Hepatocyte (in vitro differentiated cells): ENCODE measurements at regions not wholly inside any gene's neighbourhood (a gene's known extent, or its start where the extent isn't known, plus 50 kb on each side); places are given as distances from the start of the nearest gene placed in this dataset.

Experiments
- DNase-seq: peaks from one replicate; pipeline ENCODE4 v3.0.0-alpha.2; 2016; ENCODE audit warnings: low spot score
- H2AFZ ChIP-seq: fragments of 200-600 bp; sonication (generic); 2 replicates; pipeline ENCODE4 v1.6.0; 2016; ENCODE audit warnings: antibody characterized with exemption, mild to moderate bottlenecking
- H3K27ac ChIP-seq: fragments of 200-600 bp; sonication (generic); 2 replicates; pipeline ENCODE4 v1.5.1; 2016; ENCODE audit warnings: mild to moderate bottlenecking
- H3K27me3 ChIP-seq: fragments of 200-600 bp; sonication (generic); 2 replicates; pipeline ENCODE4 v1.6.1; 2016
- H3K36me3 ChIP-seq: fragments of 200-600 bp; sonication (generic); replicated peaks from 2 replicates; pipeline ENCODE4 v1.5.1; 2016; ENCODE audit warnings: low read depth; ENCODE audit not compliant: insufficient read depth
- H3K4me1 ChIP-seq: fragments of 200-600 bp; sonication (generic); 2 replicates; pipeline ENCODE4 v1.5.1; 2016; ENCODE audit warnings: mild to moderate bottlenecking, moderate library complexity; ENCODE audit not compliant: insufficient read depth
- H3K4me2 ChIP-seq: fragments of 200-600 bp; sonication (generic); 2 replicates; pipeline ENCODE4 v1.6.0; 2016
- H3K4me3 ChIP-seq: fragments of 200-600 bp; sonication (generic); 2 replicates; pipeline ENCODE4 v1.5.1; 2016; ENCODE audit warnings: mild to moderate bottlenecking
- H3K79me2 ChIP-seq: fragments of 200-600 bp; sonication (generic); 2 replicates; pipeline ENCODE4 v1.6.0; 2017; ENCODE audit warnings: mild to moderate bottlenecking
- H3K9me2 ChIP-seq: fragments of 200-600 bp; sonication (generic); replicated peaks from 2 replicates; pipeline ENCODE4 v1.6.0; 2017; ENCODE audit warnings: mild to moderate bottlenecking; ENCODE audit not compliant: insufficient read depth
- H3K9me3 ChIP-seq: fragments of 200-600 bp; sonication (generic); 2 replicates; pipeline ENCODE4 v1.5.1; 2016; ENCODE audit warnings: low read depth, mild to moderate bottlenecking
- H4K20me1 ChIP-seq: fragments of 200-600 bp; sonication (generic); 2 replicates; pipeline ENCODE4 v1.6.0; 2016; ENCODE audit warnings: mild to moderate bottlenecking; ENCODE audit not compliant: insufficient read depth, poor library complexity, severe bottlenecking
- EZH2 ChIP-seq: fragments of 200-600 bp; sonication (generic); IDR thresholded peaks from 2 replicates; pipeline ENCODE4 v1.6.1; 2016; ENCODE audit warnings: antibody characterized with exemption, mild to moderate bottlenecking, borderline replicate concordance
- EZH2phosphoT487 ChIP-seq: fragments of 200-600 bp; sonication (generic); IDR thresholded peaks from one replicate; pipeline ENCODE4 v1.6.1; 2018; ENCODE audit warnings: antibody characterized with exemption, mild to moderate bottlenecking, low read depth, moderate library complexity; ENCODE audit not compliant: unreplicated experiment, severe bottlenecking
- WGBS: methylation state at CpG from one replicate; pipeline ENCODE4 v1.1.6; 2016; ENCODE audit warnings: low lambda C conversion rate; ENCODE audit errors: missing lambda C conversion rate; 5-methylcytosine and 5-hydroxymethylcytosine counted together
- TF ChIP-seq, protein P1 (sequence below): fragments of 200-600 bp; sonication (generic); IDR thresholded peaks from 2 replicates; pipeline ENCODE4 v1.5.1; 2016; ENCODE audit warnings: antibody characterized with exemption, mild to moderate bottlenecking; ENCODE audit not compliant: poor library complexity

DNA sequence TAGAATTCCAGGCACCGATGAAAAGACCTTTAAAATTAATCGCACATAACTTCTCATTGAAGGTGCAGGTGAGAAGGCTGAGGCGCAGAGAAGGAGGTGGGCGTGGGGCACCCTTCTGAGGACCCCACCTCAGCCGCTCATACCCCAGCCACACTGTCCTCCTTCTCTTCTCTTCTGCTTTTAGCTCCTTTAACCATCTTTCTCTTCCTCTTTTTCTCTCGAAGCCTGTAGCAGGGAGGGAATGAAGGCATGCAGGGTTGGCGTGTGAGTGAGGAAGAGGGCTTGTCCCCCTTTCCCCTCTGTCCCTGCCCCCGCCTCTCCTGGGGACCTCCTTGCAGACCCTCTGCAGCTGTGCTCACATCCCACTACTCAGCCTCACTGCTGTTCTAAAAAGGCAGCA is 57.8 kb upstream of the CACNA1E start:
- WGBS = 90% methylated on average over 8 of the region's 8 CpGs

GRCh38 chr1:181429462-181429861 is 53.9 kb upstream of the CACNA1E start:
- no peaks in the 10 kb centered on the region for H3K9me3 ChIP-seq
- no peak overlapping the region for H3K4me3 ChIP-seq
- H2AFZ ChIP-seq = no peak overlapping the region
- H4K20me1 ChIP-seq = no peaks in the 10 kb centered on the region
- no peaks in the 10 kb centered on the region for H3K79me2 ChIP-seq
- no peak overlapping the region for H3K27ac ChIP-seq
- H3K27me3 ChIP-seq = no peaks in the 10 kb centered on the region
- H3K36me3 ChIP-seq = no peaks in the 10 kb centered on the region
- H3K4me2 ChIP-seq = no peak overlapping the region
- DNase-seq = no peak
- WGBS = 95% methylated on average over 3 of the region's 3 CpGs
- TF ChIP-seq EZH2 (no peak), EZH2phosphoT487 (no peak)
- TF ChIP-seq, protein P1, sequence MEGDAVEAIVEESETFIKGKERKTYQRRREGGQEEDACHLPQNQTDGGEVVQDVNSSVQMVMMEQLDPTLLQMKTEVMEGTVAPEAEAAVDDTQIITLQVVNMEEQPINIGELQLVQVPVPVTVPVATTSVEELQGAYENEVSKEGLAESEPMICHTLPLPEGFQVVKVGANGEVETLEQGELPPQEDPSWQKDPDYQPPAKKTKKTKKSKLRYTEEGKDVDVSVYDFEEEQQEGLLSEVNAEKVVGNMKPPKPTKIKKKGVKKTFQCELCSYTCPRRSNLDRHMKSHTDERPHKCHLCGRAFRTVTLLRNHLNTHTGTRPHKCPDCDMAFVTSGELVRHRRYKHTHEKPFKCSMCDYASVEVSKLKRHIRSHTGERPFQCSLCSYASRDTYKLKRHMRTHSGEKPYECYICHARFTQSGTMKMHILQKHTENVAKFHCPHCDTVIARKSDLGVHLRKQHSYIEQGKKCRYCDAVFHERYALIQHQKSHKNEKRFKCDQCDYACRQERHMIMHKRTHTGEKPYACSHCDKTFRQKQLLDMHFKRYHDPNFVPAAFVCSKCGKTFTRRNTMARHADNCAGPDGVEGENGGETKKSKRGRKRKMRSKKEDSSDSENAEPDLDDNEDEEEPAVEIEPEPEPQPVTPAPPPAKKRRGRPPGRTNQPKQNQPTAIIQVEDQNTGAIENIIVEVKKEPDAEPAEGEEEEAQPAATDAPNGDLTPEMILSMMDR = no peak
- no peaks in the 10 kb centered on the region for H3K9me2 ChIP-seq
- H3K4me1 ChIP-seq = peaks cover 7% of the 10 kb centered on the region

More for the DNA sequence above, 57.8 kb upstream of the CACNA1E start:
- Histone ChIP-seq H3K79me2 (no peaks in the 10 kb centered on the region), H3K9me3 (no peaks in the 10 kb centered on the region), H3K9me2 (no peaks in the 10 kb centered on the region), H3K4me2 (no peak overlapping the region), H3K4me1 (peaks cover 7% of the 10 kb centered on the region), H3K36me3 (no peaks in the 10 kb centered on the region), H3K27ac (no peak overlapping the region), H2AFZ (no peak overlapping the region), H3K27me3 (no peaks in the 10 kb centered on the region), H4K20me1 (no peaks in the 10 kb centered on the region), H3K4me3 (no peak overlapping the region)
- DNase-seq = no peak
- TF ChIP-seq EZH2 (no peak), EZH2phosphoT487 (no peak)
- TF ChIP-seq, protein P1 = no peak

- peaks cover 7% of the 10 kb centered on the region for H3K4me1 ChIP-seq
- H3K79me2 ChIP-seq = no peaks in the 10 kb centered on the region
- no peak overlapping the region for H3K4me3 ChIP-seq
- no peaks in the 10 kb centered on the region for H3K9me3 ChIP-seq
- TF ChIP-seq, protein P1 = no peak
- no peak for TF ChIP-seq EZH2
- TF ChIP-seq EZH2phosphoT487 = no peak
- DNase-seq = no peak
- H3K36me3 ChIP-seq = no peaks in the 10 kb centered on the region
- H4K20me1 ChIP-seq = no peaks in the 10 kb centered on the region
- peak overlapping the region; percentile 26 for H2AFZ ChIP-seq
- no peak overlapping the region for H3K27ac ChIP-seq
- no peaks in the 10 kb centered on the region for H3K9me2 ChIP-seq
- WGBS = 63% methylated on average over 8 of the region's 8 CpGs
- no peaks in the 10 kb centered on the region for H3K27me3 ChIP-seq
- H3K4me2 ChIP-seq = no peak overlapping the region
These were observed 53.1 kb upstream of the CACNA1E start for GRCh38 chr1:181430015-181430885.
